ENCODE measurements at regions not wholly inside any gene's neighbourhood (a gene's known extent, or its start where the extent isn't known, plus 50 kb on each side); places are given as distances from the start of the nearest gene placed in this dataset.

DNA sequence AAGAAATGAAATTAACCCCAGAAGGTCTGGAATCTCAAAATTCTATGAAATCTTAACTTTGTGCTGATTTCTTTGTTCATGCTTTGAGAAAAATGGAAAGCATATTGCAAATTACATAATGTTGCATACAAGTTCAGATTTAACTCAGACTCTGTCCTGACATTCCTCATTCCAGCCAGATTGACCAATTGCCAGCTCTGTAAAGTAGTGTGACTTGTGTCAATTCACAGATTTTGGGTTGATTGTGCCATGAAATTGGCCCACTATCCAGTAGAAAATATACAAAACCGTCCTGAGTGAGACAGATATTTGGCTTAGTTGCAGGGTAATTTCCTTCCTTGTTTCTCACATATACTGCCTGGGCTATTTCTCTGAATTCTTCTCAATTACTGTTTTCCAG lies 1312.6 kb downstream of the ROBO1 start:
- no peak for TF ChIP-seq EZH2 (IDR thresholded peaks at IDR 0.05; ENCODE audit: insufficient read depth, poor library complexity, severe bottlenecking)
- no peak for TF ChIP-seq EZH2phosphoT487 (IDR thresholded peaks at IDR 0.05; ENCODE audit: insufficient read depth, low read depth)

All from GM23248 (cell line).